Skeletal muscle tissue (tissue), 3 donors: ENCODE measurements at regions not wholly inside any gene's neighbourhood (a gene's known extent, or its start where the extent isn't known, plus 50 kb on each side); places are given as distances from the start of the nearest gene placed in this dataset.
"Not testable (repeated sequence)": the region's sequence is repeated elsewhere in the genome, so short reads cannot be mapped to it uniquely, and the experiment has no call there.

Experiments
- H3K27ac ChIP-seq: one replicate; pipeline ENCODE4 v1.7.0; 2013; ENCODE audit warnings: mild to moderate bottlenecking, low read depth, low read length, inconsistent platforms
- H3K27me3 ChIP-seq, 3 donors: one replicate each; pipeline ENCODE4 v1.7.0; 2013; ENCODE audit warnings: low read length in 3 of 3; ENCODE audit not compliant: control insufficient read depth in 3 of 3, insufficient read depth in 3 of 3
- H3K36me3 ChIP-seq, 3 donors: one replicate each; pipeline ENCODE4 v1.7.0; 2013; ENCODE audit warnings: low read length in 3 of 3; ENCODE audit not compliant: control insufficient read depth in 3 of 3, insufficient read depth in 3 of 3
- H3K4me1 ChIP-seq, 3 donors: one replicate each; pipeline ENCODE4 v1.7.0; 2013; ENCODE audit warnings: low read length in 3 of 3, mild to moderate bottlenecking in 3 of 3; ENCODE audit not compliant: control insufficient read depth in 3 of 3, insufficient read depth in 3 of 3
- H3K4me3 ChIP-seq, 3 donors: one replicate each; pipeline ENCODE4 v1.7.0; 2013; ENCODE audit warnings: low read length in 3 of 3
- H3K9ac ChIP-seq, 3 donors: one replicate each; pipeline ENCODE4 v1.7.0; 2013; ENCODE audit warnings: low read length in 3 of 3, mild to moderate bottlenecking in 3 of 3, moderate library complexity in 2 of 3, low read depth in 1 of 3
- H3K9me3 ChIP-seq, 3 donors: one replicate each; pipeline ENCODE4 v1.7.0; 2013; ENCODE audit warnings: low read length in 3 of 3; ENCODE audit not compliant: control insufficient read depth in 3 of 3
- donor health status: Osteomylitis.

GRCh38 chr10:18918532-18918931 is 130.1 kb upstream of the MALRD1 start:
- no peaks in the 10 kb centered on the region for H3K27me3 ChIP-seq
- no peaks in the 10 kb centered on the region for H3K4me1 ChIP-seq
- H3K4me3 ChIP-seq: no peak overlapping the region
- no peaks in the 10 kb centered on the region for H3K36me3 ChIP-seq
- H3K9ac ChIP-seq: no peak overlapping the region
- no peaks in the 10 kb centered on the region for H3K9me3 ChIP-seq
- no peak overlapping the region for H3K27ac ChIP-seq

- Histone ChIP-seq H3K4me3 (no peak overlapping the region), H3K27me3 (no peaks in the 10 kb centered on the region), H3K9me3 (no peaks in the 10 kb centered on the region), H3K27ac (no peak overlapping the region), H3K4me1 (no peaks in the 10 kb centered on the region), H3K9ac (no peak overlapping the region), H3K36me3 (no peaks in the 10 kb centered on the region)
Observed at GRCh38 chr10:18949391-18949790, 99.2 kb upstream of the MALRD1 start.

GRCh38 chr10:18951072-18951823 is 97.4 kb upstream of the MALRD1 start:
- not testable (repeated sequence) for H3K9ac ChIP-seq, H3K9me3 ChIP-seq, H3K27me3 ChIP-seq, H3K4me3 ChIP-seq, H3K27ac ChIP-seq, H3K4me1 ChIP-seq, H3K36me3 ChIP-seq

GRCh38 chr10:18955061-18955460 is 93.5 kb upstream of the MALRD1 start:
- Histone ChIP-seq H3K4me1 (no peaks in the 10 kb centered on the region), H3K4me3 (no peak overlapping the region), H3K9ac (no peak overlapping the region), H3K27ac (no peak overlapping the region), H3K9me3 (no peaks in the 10 kb centered on the region), H3K27me3 (no peaks in the 10 kb centered on the region), H3K36me3 (no peaks in the 10 kb centered on the region)

- H3K27me3 ChIP-seq: no peaks in the 10 kb centered on the region
- no peaks in the 10 kb centered on the region for H3K4me1 ChIP-seq
- H3K36me3 ChIP-seq: no peaks in the 10 kb centered on the region
- no peak overlapping the region for H3K9ac ChIP-seq
- H3K9me3 ChIP-seq: no peaks in the 10 kb centered on the region
- H3K27ac ChIP-seq: no peak overlapping the region
- no peak overlapping the region for H3K4me3 ChIP-seq
Observed at GRCh38 chr10:18959369-18959768, 89.2 kb upstream of the MALRD1 start.

GRCh38 chr10:18960466-18961079 is 88.0 kb upstream of the MALRD1 start:
- H3K9ac ChIP-seq: no peak overlapping the region
- no peaks in the 10 kb centered on the region for H3K27me3 ChIP-seq
- H3K4me1 ChIP-seq: no peaks in the 10 kb centered on the region
- no peak overlapping the region for H3K4me3 ChIP-seq
- H3K9me3 ChIP-seq: no peaks in the 10 kb centered on the region
- H3K27ac ChIP-seq: no peak overlapping the region
- no peaks in the 10 kb centered on the region for H3K36me3 ChIP-seq

- peaks cover 0 to 2% (median 0%) of the 10 kb centered on the region in 3 donors for H3K9me3 ChIP-seq
- H3K36me3 ChIP-seq: no peaks in the 10 kb centered on the region
- no peaks in the 10 kb centered on the region for H3K4me1 ChIP-seq
- no peaks in the 10 kb centered on the region for H3K27me3 ChIP-seq
- H3K9ac ChIP-seq: no peak overlapping the region
- no peak overlapping the region for H3K27ac ChIP-seq
- H3K4me3 ChIP-seq: no peak overlapping the region
Observed at GRCh38 chr10:18968159-18968558, 80.4 kb upstream of the MALRD1 start.

GRCh38 chr10:18976696-18977251 is 71.8 kb upstream of the MALRD1 start:
- no peak overlapping the region for H3K27ac ChIP-seq
- no peaks in the 10 kb centered on the region for H3K4me1 ChIP-seq
- no peak overlapping the region for H3K4me3 ChIP-seq
- no peaks in the 10 kb centered on the region for H3K9me3 ChIP-seq
- no peak overlapping the region for H3K9ac ChIP-seq
- no peaks in the 10 kb centered on the region for H3K36me3 ChIP-seq
- H3K27me3 ChIP-seq: no peaks in the 10 kb centered on the region

GRCh38 chr10:18980089-18980629 is 68.4 kb upstream of the MALRD1 start:
- no peak overlapping the region for H3K9ac ChIP-seq
- H3K9me3 ChIP-seq: no peaks in the 10 kb centered on the region
- H3K4me3 ChIP-seq: no peak overlapping the region
- no peaks in the 10 kb centered on the region for H3K27me3 ChIP-seq
- H3K4me1 ChIP-seq: no peaks in the 10 kb centered on the region
- no peaks in the 10 kb centered on the region for H3K36me3 ChIP-seq
- no peak overlapping the region for H3K27ac ChIP-seq

- Histone ChIP-seq H3K4me1 (no peaks in the 10 kb centered on the region), H3K4me3 (no peak overlapping the region), H3K27ac (no peak overlapping the region), H3K9me3 (no peaks in the 10 kb centered on the region), H3K27me3 (no peaks in the 10 kb centered on the region), H3K9ac (no peak overlapping the region), H3K36me3 (no peaks in the 10 kb centered on the region)
Observed at GRCh38 chr10:18984531-18984930, 64.1 kb upstream of the MALRD1 start.
